ENCODE measurements at regions not wholly inside any gene's neighbourhood (a gene's known extent, or its start where the extent isn't known, plus 50 kb on each side); places are given as distances from the start of the nearest gene placed in this dataset.
"Not testable (repeated sequence)": the region's sequence is repeated elsewhere in the genome, so short reads cannot be mapped to it uniquely, and the experiment has no call there.

DNA sequence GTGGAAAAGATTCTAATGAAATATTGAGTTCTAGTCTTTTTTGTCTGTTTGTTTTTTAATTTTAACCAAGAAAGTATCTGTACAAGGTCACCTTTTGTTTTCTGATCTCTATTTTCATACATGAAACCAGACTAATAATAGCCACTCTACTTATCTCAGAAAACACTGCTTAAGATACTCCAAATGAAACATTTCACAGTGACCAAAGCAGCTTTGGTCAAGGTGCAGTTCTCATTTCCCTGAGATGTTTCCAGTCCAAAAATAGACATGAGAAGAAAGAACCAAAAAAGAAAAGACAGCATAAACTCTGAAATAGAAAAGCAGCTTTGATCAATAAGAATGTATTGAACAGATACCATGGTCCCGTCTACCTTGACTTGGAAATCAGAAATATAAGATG is 782.8 kb downstream of the RAB28 start:
- no peak for DNase-seq (ENCODE audit: low read depth)

DNA sequence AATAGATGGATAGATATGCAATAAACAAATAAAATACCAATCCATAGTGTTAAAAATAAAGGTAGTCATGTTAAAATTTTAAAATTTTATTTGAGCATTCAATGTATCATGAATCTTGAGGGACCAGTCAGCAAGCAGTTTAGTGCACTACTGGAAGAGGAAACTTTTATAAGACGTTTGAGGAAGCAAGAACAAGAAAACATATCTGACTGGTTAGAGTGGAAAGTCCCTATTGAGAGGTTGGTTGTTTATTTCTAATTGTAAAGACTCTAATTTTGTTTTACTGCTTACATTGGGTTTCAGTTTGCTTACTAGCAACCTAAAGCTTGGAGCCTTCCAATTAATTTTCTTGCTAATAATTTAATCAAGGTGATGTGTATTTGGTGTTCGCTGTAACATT is 786.2 kb downstream of the RAB28 start:
- no peak for DNase-seq (ENCODE audit: low read depth)

DNA sequence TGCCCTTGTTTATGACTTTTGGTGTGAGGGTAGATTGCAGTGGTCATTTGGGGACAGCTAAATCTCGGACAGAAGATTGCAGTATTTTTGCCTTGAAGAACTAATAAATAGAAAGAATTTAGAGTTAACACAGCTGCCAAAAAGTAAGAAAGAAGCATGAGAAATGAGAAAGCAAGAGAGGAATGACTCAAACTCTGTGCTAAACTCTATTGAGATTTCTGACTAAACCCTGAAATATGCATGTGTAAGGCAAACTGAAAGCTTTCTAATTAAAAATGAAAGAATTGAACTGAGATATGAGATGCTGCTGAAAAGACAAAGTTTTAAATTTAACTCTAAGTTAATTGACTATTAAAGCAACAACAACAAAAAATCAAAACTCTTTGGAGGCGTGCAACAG is 791.3 kb downstream of the RAB28 start:
- no peak for DNase-seq (ENCODE audit: low read depth)

- DNase-seq (ENCODE audit: low read depth) = no peak
These were observed 793.0 kb downstream of the RAB28 start for GRCh38 chr4:12691168-12691567.

DNA sequence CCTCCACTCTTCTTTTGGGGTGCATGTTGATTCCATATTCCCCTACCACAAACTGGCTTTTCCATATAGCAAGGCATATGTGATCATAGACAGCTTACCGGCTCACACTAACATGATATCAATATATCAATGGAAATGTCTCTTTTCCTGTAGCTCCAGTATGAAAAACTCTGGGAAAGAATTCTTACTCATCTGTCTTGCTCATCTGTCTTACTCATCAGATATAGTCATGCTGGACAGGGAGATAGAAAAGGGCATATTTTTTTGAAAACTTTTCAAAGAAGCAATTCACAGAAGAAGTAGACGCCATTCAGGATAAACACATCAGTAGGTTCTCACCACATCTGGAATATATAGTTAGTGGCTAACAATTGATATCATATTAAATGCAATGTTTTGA is 794.7 kb downstream of the RAB28 start:
- no peak for DNase-seq (ENCODE audit: low read depth)

GRCh38 chr4:12679217-12679616 is 804.9 kb downstream of the RAB28 start:
- no peak for DNase-seq (ENCODE audit: low read depth)

DNA sequence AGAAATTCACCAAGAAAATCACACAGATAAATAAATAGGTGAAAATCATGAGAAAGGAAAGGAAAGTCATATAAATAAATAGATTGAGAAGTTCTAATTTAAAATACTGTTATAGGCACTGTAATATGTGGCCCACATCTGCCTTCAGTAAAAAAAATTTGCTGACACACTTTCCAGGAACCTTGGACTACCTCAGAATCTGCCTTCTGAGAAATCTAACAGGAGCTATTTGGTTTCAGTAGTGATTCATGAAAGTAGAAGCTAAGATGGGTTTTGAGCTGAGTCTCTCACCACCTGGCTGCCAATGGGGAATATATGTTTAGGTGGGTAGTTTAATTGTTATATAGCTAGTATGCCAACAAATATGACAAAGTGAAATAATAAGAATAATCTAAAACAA is 810.0 kb downstream of the RAB28 start:
- no peak for DNase-seq (ENCODE audit: low read depth)

DNA sequence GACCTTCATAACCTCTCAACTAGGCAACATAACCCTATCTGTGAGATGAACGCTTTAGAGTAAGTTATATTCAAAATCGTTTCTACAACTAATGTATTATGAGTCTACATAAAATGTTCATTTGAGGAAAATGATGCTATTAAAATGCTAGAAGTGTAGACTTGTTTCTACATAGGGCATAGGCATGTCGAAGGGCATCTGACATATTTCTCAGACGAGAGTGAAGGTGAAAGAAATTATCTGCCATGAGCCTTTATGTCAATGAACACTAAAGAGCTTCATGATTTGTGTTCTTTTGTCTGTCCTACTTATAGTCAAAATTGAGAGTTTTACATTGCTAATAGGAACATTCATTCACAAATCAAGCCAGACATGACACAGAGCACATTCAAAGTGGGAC is 811.8 kb downstream of the RAB28 start:
- DNase-seq (ENCODE audit: low read depth) = no peak

DNA sequence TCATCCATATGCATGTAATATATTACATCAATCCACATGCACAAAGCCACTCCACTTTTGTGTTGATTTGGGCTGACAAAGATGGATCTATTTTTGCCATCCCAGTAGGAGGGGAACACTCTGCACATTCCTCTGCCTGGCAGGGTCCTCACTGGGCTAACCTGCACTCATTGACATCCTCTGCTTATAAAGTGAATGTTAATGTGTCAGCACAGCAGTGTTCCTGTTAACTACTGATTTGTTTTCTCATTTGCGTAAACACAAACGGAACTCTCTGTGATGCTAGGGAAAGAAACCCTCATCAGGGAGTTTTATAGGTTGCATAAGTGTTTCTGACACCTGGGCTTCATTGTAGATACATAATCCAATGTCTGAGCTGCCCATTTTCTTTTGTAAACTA is 826.0 kb downstream of the RAB28 start:
- DNase-seq (ENCODE audit: low read depth) = no peak

DNA sequence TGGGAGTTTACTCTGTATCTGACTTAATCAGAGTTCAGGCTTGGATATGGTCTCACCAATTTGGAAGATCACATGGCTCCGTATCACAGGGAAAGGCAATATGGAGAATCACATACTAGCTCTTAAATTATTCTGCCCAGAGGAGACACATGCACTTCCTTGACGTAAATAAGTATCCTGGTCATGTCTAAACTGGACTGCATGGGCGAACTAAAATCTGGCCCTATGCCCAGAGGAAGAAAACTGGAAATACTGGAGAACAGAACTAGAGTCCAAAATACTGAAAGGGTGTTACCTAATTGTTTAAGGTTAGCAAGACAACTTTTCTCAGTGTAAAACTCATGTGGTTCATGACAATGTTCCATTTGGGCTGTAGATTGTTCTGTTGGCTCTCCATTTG is 832.3 kb downstream of the RAB28 start:
- DNase-seq (ENCODE audit: low read depth) = no peak

DNA sequence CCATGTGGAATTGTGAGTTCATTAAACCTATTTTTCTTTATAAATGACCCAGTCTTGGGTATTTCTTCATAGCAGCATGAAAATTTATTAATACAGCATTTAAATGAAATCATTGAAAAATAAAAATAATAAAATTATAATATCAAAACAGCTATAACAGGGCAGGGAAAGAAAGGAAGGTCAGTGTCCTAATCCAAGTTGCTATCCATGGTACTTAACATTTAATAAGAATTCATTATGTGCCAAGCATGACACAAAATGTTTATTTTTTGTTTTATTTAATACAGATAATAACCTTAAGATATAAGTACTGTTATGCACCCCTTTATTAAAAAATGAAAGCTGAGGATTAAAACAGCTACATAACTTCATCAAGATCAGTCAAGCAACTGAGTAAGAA is 838.4 kb downstream of the RAB28 start:
- no peak for DNase-seq (ENCODE audit: low read depth)

DNA sequence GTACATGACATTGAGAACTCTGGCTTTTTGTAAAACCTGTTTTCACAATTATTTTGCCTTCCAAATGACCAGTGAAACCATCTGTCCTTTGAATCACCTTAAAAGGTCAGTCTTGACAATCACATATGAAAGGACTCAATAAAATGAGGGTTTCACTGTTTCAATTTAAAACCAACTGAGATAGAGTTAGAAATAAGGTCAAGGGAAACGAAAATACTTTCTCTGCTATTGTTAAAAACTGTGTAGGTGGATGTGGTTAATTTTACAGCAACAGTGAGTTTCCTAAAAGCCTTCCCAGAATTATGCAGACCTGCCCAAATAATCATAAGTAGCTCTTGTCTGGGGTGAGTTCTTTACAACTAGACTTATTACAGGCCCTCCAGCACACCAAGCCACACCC is 839.9 kb downstream of the RAB28 start:
- no peak for DNase-seq (ENCODE audit: low read depth)

- no peak for DNase-seq (ENCODE audit: low read depth)
These were observed 847.9 kb downstream of the RAB28 start for GRCh38 chr4:12636191-12636590.

- DNase-seq (ENCODE audit: low read depth) = no peak
These were observed 848.5 kb downstream of the RAB28 start for GRCh38 chr4:12635629-12636028.

DNA sequence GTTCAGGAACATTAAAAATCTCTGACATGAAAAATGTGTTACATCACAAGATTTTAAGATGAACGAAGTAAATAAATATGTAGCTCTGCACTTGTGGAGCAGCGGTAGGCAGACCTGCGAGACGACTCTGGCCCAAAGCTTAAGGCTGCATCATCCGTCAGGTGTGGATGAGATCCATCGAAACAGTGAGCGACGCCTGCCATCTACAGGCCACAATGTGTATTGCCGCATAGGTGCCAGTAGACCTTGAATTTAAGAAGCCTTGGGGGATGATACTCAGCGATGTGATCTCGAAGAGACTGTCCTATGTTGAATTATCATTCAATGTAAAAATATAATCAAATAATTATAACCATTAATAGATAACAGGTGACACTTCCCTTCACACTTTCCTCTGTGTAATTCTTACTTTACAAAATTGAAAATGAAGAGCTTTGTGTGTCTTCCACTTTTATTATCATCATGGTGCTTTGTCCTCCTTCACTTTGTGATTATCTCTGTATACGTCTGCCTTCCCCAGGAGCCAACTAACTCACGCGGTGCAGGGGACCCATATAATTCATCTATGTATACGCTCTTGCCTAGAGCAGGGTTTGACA is 851.0 kb downstream of the RAB28 start:
- peak; percentile 52 for DNase-seq (ENCODE audit: low read depth)

GRCh38 chr4:12615822-12616221 is 868.3 kb downstream of the RAB28 start:
- peak; percentile 1 for DNase-seq (ENCODE audit: low read depth)

DNA sequence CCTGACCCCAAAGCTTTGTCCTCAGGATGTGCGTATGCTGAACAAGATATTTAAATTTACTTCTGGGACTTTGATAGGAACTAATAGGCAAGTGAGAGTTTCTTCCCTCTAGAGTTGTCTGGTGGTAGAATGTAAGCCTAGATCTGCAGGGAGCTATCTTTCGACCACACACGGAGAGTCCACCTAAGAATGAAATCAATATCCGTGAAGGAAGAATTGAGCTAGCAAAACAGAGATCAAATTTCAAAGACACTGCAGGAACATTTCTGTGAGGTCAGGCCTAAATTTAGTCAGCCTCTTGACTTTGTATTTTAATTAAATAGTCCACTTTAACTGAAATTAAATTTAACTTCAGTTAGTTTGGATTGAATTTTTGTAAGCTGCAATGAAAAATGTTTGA is 871.3 kb downstream of the RAB28 start:
- no peak for DNase-seq (ENCODE audit: low read depth)

DNA sequence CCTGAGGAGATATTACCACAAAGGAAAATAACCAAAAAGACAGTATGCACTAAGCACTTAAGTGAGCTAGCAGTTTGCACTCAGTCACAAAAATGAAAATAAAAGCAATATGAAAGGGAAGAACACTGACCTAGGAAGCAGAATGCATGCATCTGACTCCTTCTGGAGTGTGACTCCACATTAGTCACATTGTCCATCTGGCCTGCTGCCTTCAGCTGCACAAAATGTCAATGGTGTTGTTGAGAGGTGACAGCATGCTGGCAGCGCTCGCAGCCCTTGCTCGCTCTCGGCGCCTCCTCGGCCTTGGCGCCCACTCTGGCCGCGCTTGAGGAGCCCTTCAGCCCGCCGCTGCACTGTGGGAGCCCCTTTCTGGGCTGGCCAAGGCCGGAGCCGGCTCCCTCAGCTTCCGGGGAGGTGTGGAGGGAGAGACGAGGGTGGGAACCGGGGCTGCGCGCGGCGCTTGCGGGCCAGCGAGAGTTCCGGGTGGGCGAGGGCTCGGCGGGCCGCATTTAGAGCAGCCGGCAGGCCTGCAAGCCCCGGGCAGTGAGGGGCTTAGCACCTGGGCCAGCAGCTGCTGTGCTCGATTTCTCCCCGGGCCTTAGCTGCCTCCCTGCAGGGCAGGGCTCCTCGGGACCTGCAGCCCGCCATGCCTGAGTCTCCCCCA is 874.8 kb downstream of the RAB28 start:
- not testable (repeated sequence) for DNase-seq (ENCODE audit: low read depth)

DNA sequence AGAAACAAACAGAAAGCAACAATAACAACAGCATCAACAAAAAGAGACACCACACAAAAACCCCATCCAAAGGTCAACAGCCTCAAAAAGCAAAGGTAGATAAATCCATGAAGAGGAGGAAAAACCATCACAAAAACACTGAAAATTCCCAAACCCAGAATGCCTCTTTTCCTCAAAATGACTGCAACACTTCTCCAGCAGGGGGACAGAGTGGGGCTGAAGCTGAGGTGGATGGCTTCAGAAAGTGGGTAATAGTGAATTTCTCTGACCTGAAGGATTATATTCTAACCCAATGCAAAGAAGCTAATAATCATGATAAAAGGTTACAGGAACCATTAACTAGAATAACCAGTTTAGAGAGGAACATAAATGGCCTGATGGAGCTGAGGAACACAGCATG is 888.2 kb downstream of the RAB28 start:
- DNase-seq (ENCODE audit: low read depth) = no peak

- DNase-seq (ENCODE audit: low read depth) = no peak
These were observed 888.7 kb downstream of the RAB28 start for GRCh38 chr4:12595489-12595888.

DNA sequence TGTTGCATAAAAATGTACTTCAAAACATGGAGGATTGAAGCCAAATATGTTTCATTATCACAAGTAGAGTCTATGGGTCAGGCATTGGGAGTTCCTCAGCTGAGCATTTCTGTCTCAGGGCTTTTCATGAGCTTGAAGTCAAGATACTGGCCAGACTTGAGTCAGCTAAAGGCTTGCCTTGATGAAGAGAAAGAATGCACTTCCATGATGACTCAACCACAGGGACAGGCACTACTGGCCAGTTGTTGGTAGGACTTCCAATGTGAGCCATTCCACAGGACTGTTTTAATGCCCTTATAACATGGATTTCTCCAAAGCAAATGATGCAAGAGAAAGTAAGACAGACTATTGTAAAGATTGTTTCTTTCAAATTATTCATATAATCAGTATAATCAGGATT is 895.6 kb downstream of the RAB28 start:
- no peak for DNase-seq (ENCODE audit: low read depth)

GRCh38 chr4:12586242-12587006 is 897.7 kb downstream of the RAB28 start:
- DNase-seq (ENCODE audit: low read depth) = no peak

DNA sequence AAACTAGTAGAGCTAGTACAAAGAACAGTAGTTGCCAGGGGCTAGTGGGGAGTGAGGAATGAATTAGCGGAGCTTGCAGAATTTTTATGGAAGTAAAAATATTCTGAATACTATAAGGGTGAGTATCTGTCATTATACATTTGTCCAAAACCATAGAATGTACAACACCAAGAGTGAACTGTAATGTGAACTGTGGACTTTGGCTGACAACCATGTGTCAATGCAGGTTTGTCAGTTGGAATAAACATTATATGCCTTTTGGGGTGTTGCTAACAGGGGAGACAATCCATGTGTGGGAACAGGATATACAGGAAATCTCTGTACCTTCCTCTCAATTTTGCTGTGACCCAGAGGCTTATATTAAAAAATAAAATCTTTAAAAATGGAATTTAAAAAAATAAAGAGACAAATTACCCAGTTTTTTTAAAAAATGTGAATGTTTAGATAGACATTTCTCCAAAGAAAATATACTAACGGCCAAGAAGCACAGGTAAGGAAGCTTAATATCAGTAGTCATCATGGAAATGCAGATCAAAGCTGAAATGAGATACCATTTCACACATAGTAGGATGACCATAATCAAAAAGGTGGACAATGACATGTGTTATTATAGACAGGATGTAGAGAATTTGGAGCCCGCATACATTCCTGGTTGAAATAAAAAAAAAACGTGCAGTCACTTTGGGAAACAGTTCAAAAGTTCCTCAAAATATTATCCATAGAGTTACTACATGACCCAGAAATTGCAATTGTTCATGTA is 899.8 kb downstream of the RAB28 start:
- no peak for DNase-seq (ENCODE audit: low read depth)
